HG02970 (cell line): ENCODE measurements at regions not wholly inside any gene's neighbourhood (a gene's known extent, or its start where the extent isn't known, plus 50 kb on each side); places are given as distances from the start of the nearest gene placed in this dataset.

Experiments used
- ATAC-seq: cut with Tn5 transposase; IDR thresholded peaks from one replicate; pipeline ENCODE4 v1.9.1; 2021; ENCODE audit warnings: mild to moderate bottlenecking, moderate library complexity, moderate number of reproducible peaks; ENCODE audit not compliant: unreplicated experiment, low FRiP score

DNA sequence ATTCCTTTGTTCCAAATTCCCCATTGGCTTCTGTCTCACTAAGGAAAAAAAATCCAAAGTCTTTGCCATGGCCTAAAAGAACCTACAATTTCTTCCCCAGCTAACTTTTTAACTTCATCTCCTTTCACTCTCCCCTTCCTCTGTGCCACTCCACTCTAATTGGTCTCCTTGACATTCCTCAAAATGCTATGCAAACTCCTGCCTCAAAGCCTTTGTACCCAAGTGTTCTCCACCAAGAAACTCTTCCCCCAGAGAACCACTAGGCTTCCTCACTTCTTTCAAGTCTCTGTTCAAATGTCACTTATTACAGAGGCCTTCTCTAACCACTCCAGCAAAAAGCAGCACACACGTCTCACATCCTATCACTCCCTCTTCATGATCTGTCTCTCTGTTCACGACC lies 91.6 kb upstream of the NR4A3 start:
- ATAC-seq = no peak

DNA sequence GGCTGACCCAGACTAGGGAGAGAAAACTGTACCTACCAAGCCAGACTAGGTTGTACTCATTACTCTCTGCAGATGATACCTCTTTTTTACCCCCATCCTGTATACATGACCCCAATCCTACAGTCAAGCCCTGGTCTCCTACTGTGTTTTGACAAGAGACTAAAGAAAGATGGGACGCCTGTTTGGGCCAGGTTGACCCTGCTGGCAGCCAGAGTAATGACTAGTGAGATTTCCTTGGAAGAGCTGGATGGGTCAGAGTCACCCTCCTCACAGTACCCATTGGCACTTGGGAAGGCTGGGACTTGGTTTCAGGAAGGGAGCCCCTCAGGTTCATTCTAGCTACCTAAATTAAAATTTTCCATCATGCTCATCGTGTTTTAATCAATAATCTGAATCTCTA lies 89.7 kb upstream of the NR4A3 start:
- no peak for ATAC-seq

- no peak for ATAC-seq
Observed at GRCh38 chr9:99732715-99733114, 89.0 kb upstream of the NR4A3 start.

DNA sequence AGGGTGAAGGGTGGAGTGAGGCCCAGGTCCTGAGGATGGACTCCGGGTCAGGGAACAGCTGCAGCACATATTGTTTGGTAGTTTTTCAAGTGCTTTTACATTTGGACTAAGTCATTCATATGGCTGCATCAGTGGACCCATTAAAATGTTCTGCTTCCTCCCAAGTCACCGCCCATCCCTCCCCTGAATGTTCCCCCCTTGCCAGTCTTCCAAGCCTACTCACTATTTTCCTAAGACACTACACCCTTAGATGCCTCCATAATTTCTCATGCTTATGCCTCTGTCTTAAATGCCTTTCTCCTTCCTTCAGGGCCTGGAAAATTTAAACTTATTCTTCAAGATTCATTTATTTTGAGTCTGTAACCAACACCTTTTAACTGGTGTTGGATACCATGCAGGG lies 86.6 kb upstream of the NR4A3 start:
- ATAC-seq = no peak

DNA sequence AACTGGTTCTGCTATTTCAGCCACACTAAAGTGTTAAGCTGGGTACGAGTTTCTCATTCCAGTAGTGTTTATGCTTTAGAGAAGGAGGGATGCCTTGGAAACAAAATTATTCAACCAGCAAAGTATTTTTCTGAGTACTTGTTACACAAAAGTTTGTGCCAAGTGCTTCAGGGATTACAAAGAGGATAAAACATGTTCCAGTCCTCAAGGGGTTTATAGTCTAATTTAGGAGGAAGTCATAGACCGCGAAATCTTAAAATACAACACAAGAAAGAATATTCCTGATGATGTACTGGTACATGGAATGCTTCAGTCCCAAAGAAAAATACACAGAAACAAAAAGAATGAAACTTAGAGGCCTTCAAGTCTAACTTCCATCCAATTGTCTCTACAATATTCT lies 85.4 kb upstream of the NR4A3 start:
- no peak for ATAC-seq

- ATAC-seq = no peak
Observed at GRCh38 chr9:99737649-99738048, 84.0 kb upstream of the NR4A3 start.

- no peak for ATAC-seq
Observed at GRCh38 chr9:99743006-99743405, 78.7 kb upstream of the NR4A3 start.

DNA sequence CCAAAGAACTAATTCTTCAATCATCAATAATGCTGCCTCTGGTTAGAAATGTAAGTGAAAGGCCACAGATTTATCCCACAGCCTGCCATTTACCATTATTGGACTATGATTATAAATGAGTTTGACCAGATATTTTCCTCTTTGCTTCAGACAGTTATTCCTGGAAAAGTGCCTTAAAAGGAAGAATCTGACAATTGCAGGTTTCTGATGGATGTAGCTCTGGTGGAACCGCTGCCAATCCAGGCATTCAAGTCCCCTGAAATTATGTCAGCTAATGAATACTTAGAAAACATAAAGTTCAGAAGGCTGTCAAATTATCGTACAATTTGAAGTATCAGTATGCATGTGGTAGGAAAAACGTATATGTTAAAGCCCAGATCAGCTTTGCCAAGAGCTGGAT lies 78.2 kb upstream of the NR4A3 start:
- no peak for ATAC-seq

- no peak for ATAC-seq
Observed at GRCh38 chr9:99744132-99744531, 77.6 kb upstream of the NR4A3 start.

- ATAC-seq = no peak
Observed at GRCh38 chr9:99745085-99745484, 76.6 kb upstream of the NR4A3 start.

DNA sequence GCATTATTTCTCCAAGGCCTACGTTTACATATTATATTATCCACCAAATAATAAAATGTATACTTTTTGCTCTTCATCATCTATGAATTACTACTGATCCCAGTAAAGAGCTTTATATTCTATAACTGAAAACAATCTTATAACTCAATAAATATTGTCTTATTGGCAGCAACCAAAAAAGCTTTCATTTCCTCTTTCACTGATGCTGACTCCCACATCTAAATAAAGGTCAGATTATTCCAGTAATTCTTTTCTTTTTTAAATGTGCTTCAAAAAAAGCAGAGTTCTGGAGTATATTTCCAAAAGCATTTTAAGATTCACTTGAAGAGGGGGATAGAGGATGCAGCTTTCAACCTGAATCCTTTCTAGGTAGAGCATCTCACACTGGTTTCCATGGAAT lies 75.3 kb upstream of the NR4A3 start:
- ATAC-seq = no peak

DNA sequence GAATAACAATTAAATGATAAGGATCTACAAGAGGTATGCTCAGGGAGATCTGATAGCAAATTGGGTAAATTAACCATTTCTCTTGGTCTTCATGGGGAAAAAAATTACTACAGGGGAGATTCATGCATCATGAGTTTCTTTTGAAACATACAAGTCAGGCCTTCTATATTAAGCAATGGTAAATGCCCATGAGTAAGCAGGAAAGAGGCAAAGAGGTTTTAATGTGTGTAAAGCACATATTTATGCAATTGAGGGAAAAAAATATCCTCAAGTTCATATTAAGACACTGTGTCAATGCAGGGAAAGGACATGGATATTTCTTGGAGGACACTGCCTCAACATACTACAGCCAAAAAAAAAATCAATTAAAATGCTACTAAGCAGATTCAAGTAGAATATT lies 73.4 kb upstream of the NR4A3 start:
- no peak for ATAC-seq

DNA sequence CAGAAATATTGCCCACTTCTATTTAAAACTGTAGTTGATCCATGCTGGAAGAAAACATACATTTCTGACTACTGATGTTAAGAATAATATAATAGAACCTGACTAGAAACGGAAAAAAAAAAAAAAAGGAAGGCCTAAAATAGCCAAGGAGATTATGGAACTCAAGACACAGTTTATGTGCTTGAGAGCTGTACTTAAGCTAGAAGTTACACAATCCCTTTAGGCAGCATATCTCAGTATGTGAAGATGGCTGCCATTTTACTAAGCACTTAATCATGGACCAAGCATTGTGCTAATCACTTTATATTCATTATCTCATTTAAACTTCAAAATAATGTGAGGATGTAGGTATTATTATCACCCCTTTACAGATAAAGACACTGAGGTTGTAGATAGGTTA lies 73.0 kb upstream of the NR4A3 start:
- no peak for ATAC-seq

GRCh38 chr9:99749641-99750040 lies 72.0 kb upstream of the NR4A3 start:
- ATAC-seq = no peak

- no peak for ATAC-seq
Observed at GRCh38 chr9:99750526-99750925, 71.2 kb upstream of the NR4A3 start.

- no peak for ATAC-seq
Observed at GRCh38 chr9:99752417-99753109, 69.1 kb upstream of the NR4A3 start.

DNA sequence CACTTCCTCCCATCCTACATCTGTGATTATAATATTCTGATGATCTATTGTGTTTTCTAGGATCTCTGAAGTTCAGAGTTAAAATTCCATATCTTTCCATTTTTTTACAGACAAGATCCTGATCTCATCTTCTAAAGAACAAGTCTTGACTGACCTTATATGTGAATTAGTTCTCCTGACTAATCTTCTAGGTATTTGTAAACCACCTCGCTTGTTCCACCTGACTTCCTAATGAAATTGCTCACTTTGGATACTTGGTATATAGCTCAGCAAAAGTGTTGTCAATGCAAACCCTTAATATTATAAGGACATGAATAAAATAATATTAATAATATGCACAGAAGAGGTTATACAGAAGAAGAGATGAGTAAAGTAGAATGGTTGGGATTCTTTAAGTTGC lies 68.2 kb upstream of the NR4A3 start:
- ATAC-seq = no peak

DNA sequence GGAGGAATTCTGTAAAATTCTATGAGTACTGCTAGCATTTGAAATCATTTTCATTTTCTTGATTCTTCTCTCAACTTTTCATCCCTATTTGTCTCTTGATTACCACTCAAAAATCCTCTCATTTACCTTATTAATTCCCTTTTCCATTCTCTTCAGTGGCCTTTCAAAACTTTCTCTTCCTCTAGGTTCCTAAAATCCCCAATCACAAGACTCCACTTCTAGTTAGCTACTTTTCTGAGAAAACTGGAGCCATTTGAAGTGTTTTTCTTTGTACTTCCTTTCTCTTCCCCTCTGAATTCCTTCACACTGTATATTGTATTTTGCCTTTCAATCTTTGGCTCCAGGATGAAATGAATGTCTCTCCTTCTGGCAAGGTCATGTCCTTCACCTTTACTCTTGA lies 61.3 kb upstream of the NR4A3 start:
- ATAC-seq = no peak

GRCh38 chr9:99762470-99762869 lies 59.2 kb upstream of the NR4A3 start:
- ATAC-seq = peak; percentile 83
